HEK293 (cell line): ENCODE measurements at regions not wholly inside any gene's neighbourhood (a gene's known extent, or its start where the extent isn't known, plus 50 kb on each side); places are given as distances from the start of the nearest gene placed in this dataset.

ENCODE experiments used
- CTCF ChIP-seq: fragments of 450-650 bp; formaldehyde crosslinking; IDR thresholded peaks from 2 replicates; pipeline ENCODE4 v1.5.1; 2016; ENCODE audit warnings: missing biosample characterization, missing genetic modification characterization
- PRDM2 ChIP-seq: fragments of 450-650 bp; formaldehyde crosslinking; IDR thresholded peaks from 2 replicates; pipeline ENCODE4 v1.5.1; 2016; ENCODE audit warnings: missing biosample characterization, missing genetic modification characterization, borderline replicate concordance
- ZBTB8A ChIP-seq: fragments of 450-650 bp; formaldehyde crosslinking; IDR thresholded peaks from 2 replicates; pipeline ENCODE4 v1.5.1; 2016; ENCODE audit warnings: missing biosample characterization, missing genetic modification characterization
- ZFP3 ChIP-seq: fragments of 450-650 bp; formaldehyde crosslinking; IDR thresholded peaks from 2 replicates; pipeline ENCODE4 v1.5.1; 2016; ENCODE audit warnings: low read depth, missing biosample characterization, missing genetic modification characterization
- ZNF670 ChIP-seq: fragments of 450-650 bp; formaldehyde crosslinking; IDR thresholded peaks from 2 replicates; pipeline ENCODE4 v1.5.1; 2016; ENCODE audit warnings: missing biosample characterization, missing genetic modification characterization, low read depth

- TF ChIP-seq CTCF (tag by site-specific recombination) (no peak), PRDM2 (tag by site-specific recombination) (no peak), ZBTB8A (tag by site-specific recombination) (no peak), ZFP3 (tag by site-specific recombination) (no peak), ZNF670 (tag by site-specific recombination) (no peak)
Measured at GRCh38 chrX:104435249-104435648, 130.8 kb upstream of the IL1RAPL2 start.
